Anterior cingulate cortex (tissue), 58 donors: ENCODE measurements at regions not wholly inside any gene's neighbourhood (a gene's known extent, or its start where the extent isn't known, plus 50 kb on each side); places are given as distances from the start of the nearest gene placed in this dataset.

Experiments
- DNase-seq, 58 donors: peaks; one replicate each; lab custom pipeline; 2025; lab: John Stamatoyannopoulos, UW

DNA sequence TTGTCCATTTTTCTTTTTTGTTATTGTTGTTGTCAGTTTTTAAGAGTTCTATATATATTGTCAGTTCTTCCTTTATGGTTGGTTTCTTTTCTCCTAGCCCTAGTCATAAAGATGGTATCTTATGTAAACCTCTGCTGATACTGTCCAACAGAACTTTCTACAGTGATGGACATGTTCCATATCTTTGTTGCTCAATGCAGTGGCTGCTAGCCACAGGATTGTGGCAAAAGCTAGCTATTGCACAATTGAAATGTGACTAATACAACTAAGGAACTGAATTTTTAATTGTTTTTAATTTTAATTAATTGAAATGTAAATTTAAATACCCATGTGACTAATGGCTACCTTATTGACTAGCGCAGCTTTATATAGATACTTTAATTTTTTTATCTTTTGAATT lies 411.8 kb upstream of the PTBP2 start:
- no peak for DNase-seq

DNA sequence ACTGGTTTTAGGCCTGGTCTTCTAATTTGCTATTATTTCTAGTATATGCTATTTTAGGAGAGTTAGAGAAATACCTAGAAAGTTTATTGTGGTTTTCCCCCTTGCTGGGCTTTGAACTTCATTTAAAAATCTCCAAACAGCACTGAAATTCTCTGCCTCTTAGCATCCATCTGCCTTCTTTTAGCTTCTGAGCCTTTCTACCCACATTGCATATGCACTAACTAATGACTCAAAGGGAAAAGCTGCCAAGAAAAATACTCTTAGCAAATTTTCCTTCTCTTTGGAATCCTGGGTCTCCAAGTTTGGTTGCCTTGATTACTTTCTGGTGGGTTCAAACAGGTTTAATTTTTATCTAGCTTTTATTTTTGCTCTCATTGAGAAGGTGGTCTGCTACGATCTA lies 408.4 kb upstream of the PTBP2 start:
- no peak for DNase-seq

DNA sequence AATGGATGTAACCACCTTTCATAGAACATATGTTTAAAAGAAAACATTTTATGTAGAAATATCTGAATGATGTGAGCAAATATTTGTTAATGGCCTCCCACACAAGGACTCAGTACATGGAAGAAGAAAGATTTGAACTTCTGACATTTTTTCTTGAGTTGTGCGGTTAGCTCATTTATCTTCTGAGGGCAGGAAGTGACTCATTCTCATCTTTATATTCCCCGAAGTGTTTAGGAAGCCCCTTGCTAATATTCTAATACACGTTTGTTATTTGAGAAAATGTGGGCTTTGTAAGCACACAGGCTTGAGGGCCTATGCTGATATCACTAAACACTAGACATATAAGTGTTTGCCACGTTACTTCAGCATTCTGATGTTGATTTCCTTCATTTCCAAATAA lies 392.5 kb upstream of the PTBP2 start:
- no peak for DNase-seq

DNA sequence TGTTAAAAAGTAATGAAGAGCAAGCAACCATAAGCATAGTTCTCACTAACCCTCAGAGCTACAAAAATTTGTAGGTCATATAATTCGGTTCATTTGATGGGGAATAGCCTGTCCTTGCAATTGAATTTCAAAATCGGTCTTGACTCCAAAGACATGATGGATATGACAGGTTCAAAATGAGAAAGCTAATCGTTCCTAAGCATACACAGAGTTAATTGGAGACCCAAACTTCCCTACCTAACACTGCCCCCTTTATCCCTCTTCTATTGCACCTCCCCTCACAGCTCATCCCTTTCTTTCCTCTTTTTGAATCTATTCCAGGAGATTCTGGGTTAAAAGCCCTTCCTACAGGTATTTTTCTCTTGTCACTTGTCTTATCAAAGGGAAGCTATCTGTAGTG lies 390.0 kb upstream of the PTBP2 start:
- DNase-seq: no peak

DNA sequence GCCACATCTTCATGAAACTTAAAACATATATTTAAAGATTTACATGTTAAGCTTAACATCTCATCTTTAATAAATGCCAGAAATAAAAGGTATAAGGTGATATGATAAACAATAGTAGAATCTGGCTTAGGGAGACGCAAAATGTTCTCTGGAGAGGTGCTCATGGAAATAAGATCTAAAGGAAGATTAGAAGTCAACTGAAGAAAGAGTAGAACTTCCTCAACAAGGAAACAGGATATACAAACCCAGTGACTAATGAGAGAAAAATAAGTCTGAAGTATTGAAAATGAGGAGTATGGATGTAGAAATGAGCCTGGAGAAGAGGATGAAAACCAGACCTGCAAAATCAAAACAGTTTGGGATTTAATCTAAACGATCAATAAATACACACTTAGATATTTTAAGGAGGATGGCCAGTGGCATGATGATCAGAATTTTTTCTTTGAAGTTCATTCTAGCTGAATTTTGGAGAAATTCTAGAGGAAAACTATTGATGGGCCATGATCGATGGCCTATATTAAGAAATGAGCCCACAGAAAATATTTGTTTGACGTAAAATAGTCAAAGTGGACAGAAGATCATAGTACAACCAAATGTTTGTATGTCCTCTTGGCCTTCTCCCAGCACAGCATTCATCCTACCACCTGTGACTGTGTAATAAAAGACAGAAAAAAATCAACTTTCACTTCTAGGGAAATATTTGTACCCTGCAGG lies 387.9 kb upstream of the PTBP2 start:
- no peak for DNase-seq

DNA sequence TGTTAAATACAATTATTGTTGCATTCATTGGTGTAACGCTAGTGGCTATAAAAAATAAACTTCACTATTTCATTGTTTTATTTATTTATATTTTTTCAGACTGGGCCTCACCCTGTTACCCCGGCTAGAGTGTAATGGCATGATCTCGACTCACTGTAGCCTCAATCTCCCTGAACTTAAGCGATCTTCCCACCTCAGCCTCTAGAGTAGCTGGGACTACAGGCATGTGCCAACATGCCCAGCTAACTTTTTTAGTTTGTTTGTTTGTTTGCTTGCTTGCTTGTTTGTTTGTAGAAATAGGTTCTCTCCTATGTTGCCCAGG lies 387.4 kb upstream of the PTBP2 start:
- no peak for DNase-seq

DNA sequence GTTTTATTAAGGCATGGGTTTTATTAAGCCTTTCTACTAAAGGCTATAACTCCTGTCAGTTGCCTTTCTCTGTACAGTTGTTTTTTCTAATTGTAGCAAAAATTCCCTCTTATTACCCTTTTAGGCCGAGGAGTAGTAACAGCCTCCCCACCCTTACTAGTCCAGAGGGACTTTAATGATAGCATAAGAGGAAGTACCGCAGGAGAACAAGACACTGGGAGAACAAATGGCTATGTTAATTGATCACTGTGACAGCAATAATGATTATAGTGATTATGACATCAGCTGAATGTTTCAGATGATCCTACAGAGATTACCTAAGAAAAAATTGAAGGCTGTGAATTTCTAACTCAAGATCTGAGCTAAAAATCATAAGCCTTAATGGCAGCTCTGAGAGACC lies 383.0 kb upstream of the PTBP2 start:
- no peak for DNase-seq

DNA sequence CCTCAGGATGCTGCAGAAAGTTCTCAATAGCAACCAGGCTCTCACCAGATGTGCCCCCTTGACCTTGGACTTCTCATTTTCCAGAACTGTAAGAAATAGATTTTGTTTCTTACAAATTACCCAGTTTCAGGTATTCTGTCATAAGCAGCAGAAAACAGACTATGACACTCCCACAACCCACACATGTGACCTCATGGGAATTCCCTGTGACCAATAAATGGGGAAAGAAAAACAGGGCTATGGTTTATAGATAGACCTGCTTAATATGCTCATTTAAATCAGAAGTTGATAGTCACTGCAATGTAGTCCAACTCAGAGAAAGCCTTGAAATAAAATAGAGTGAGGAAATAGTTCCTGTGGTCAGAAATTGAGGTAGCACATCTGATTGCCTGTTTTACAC lies 380.9 kb upstream of the PTBP2 start:
- DNase-seq: no peak

DNA sequence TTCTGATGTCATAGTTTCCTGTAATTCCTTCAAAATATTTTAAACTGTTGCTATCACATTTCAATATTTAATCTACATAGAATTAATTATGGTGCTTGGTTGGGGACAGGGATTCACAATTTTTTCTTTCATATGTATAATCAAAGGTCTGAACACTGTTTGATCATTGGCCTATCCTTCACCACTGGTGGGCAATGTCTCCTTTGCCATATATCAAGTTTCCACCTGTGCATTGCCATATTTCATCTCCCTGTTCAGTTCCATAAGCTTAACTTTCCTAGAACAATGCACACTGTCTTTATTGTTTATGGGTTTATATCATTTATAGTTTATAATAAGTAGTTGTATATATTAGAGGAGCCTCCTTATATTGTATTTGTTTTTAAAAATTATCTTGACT lies 374.9 kb upstream of the PTBP2 start:
- no peak for DNase-seq

DNA sequence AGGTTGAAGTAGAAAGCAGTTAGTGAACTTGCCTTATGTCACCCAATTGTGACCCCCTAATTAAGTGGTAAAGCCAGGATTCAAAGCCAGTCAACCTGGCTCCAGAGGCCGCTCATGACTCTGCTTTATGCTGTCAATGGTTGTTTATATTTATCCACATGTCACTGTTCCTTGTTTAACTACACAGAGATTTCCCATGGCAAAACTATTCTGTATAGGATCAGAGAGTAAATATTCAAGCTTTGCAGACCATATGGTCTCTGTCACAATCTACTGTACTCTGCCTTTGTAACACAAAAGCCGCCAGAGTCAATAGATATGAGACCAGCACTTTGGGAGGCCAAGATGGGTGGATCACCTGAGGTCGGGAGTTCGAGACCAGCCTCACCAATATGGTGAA lies 371.7 kb upstream of the PTBP2 start:
- no peak for DNase-seq

DNA sequence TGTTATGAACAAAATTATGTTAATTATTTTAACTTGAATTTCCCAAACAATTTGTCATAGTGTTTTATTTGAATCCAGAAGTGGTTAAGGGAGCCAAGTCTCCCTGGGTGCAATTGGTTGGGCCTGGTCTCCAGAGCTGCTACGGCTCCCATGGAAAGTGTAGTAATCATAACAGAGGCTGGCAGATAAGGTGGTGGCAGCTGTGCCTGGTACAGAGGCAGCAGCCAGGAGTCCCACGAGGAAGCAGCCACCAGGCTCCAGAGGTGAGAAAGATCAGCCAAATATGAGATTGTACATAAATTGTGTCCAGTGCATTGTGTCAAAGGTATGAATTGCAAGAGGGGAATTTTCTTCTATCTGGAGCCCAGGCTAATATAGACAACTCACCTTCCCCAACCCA lies 368.9 kb upstream of the PTBP2 start:
- no peak for DNase-seq

DNA sequence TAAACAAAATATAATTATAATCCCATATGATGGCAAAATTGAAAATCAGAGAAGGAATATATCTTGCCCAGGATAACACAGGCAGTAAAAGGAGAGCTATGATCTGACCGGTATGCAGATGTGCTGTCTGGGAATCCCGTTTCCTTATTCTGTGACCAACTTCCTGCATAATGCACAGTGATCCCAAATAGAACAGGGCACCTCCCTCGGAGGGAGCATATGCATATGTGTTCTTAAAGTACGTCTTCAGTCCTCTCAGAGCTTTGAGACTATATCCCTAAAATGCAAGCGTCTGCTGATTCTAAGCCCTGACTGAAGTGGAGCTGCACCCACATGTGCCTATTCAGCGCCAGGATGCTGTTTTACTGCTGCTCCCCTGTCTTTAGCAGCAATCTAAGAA lies 366.1 kb upstream of the PTBP2 start:
- no peak for DNase-seq

DNA sequence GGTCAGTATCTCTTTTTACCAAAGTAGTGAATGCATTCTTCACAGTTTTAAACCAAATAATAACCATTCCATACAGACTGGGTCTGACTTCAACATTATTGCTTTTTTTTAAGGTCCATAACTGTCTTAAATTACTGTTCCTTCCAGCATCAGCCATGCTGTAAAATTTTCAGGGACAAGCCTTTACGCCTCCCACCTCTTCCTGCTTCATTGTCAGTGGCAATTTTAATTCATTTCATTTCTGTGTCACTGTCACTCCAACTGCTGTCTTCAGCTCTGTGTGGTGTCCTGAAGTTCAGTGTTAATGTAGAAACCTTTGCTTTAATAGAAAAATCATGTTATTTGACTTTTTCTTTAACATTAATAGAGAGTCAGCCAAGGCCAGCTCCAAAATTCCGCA lies 365.6 kb upstream of the PTBP2 start:
- no peak for DNase-seq

DNA sequence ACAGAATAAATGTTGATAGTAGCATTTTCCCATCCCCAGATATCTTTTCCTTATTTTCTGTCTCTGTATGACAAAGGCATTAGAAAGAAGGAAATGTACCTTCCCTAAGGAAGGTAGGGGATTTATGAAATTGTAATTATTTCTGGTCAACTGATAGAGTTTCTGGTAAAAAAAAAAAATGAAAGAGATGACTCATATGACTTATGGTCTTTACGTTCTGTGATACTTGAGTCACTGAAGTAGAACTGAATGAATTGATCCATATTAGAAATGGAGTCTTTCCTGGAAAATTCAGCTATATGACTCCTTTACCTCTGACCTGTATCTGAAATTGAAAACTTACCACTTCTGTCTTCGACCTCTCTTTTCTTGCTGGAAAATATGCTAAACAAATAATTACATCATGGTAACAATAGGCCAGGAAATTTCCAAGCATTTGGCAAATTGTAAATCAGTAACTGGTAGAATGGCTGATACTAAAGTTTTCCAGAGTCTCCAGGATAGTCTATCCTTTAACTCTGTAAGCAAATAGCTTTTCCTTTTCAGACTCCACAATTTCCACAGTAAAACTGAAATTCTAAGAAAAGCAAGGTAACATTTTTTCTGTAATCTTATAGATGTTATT lies 364.3 kb upstream of the PTBP2 start:
- DNase-seq: no peak

DNA sequence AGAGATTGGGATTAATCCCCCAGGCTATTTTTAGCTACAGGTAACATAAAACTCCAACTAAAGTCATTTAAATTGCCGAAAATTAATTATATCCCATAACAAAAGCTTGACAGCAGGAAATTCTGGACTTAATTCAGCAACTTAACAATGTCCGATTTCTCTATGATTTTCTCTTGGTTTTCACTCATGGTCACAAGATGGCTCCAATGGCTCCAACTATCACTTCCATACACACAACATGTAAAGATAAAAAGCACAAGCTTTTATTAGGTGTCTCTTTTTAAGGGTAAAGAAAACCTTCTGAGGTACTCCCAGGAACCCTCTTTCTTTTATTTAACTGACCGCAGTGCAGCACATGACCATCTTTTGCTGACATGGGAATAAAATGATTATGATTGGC lies 363.5 kb upstream of the PTBP2 start:
- no peak for DNase-seq

DNA sequence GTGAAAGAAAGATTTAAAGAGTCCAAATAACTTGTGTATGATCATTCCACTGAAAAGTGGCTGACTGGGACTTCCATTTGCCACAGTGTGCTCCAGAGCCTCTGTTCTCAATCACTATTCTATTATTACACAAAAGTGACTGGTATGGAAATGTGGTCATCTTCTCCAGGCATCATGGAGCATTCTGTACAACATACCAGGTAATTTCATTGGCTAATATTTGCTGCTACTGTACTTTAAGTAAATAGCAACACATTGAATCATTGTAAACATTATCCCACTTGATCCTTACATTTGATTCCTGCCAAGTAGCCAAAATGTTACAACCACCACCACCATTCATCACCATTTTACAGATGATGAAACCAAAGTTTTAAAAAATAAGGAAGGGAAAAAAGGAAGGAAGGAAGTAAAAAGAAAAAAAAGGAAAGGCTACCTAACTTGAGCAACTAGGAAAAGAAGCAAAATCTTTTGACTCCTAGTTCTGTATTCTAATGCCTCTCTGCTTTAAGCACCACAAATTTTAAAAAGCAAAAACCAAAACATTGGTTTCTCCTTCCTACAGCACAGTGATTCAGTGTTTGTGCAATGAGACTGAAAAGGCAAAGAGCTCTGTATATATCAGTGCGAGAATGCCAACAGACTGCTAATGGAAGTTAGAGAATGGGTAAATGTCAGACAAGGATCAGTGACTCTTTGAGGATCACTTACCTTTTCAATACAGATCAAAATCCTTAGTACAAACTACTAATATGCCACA lies 361.4 kb upstream of the PTBP2 start:
- DNase-seq: no peak

DNA sequence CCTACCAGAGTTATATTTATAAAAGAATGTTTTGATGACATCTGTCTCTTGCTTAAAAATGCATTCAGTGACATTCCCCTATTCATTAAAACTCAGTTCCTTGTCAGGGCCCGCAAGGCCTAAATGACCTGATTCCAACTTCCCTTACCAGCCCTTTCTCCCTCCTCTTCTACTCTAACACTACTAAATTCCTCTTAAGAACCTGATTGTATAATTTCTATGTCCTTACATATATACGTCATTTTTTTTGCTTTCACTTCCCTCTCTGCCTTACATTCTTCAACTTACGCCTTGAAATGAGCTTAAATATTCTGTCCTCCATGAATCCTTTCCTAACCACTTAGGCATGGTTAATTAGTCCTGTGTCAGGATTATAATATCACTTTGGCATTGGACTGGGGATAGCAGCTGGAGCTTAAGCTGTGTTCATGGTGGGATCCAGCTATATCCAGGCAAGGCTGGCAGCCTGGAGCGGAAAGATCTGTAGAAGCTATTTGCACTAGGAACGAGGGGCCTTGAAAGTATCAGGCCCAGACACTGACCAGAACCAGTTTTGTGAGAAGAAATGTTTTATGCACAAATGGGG lies 360.2 kb upstream of the PTBP2 start:
- no peak for DNase-seq

DNA sequence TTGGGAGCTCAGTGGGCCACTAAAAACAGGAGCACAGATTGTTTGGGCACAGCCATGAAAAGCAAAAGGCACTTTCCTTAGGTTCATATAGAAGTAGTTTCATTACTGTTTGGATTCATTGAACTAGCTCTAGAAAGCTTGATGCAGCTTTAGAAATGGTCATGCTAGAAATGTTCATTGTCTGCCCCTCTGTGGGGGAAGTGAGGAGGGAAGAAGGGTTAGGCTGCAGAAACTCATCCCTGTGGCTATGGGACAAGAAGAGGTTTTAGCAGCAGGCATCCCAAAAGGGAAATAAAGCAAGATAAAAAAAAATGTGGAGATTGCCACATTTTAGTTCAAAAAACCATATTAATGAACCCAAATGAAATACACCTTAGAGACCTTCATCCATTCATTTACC lies 359.6 kb upstream of the PTBP2 start:
- no peak for DNase-seq

DNA sequence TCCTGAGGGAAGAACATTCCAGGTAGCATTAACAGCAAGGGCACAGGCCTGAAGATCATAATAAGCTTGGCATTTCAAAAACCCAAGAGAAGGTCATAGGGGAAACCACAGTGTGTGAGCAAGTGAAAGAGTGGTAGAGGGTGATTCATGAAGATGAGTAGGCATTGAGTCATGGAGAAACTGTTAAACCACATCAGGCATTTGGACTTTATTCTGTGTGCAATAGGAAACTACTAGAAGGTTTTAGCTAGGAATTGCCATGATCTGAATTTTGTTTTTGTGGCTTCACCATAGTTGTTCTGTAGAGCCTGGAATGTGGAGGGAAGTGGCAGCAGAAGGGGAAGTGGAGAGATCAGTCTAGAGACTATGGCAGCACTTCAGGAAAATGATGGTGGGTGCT lies 359.0 kb upstream of the PTBP2 start:
- no peak for DNase-seq

DNA sequence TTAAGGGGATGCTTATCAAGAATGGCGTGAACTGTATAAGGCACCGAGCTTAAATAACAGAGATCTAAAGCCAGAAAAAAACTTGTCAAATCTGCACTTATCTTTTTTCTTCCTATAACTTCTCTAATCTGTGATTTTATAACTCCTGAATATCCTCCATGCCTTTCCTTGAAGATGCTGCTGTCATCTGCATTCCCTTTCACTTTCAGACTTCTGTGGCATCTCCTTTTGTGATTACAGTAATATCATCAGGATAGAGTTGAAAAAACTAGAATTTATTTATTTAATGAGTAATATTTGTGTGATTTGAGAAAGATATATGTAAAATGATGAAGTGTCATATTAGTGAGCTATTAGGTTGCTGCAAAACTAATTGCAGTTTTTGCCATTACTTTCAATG lies 357.8 kb upstream of the PTBP2 start:
- no peak for DNase-seq

DNA sequence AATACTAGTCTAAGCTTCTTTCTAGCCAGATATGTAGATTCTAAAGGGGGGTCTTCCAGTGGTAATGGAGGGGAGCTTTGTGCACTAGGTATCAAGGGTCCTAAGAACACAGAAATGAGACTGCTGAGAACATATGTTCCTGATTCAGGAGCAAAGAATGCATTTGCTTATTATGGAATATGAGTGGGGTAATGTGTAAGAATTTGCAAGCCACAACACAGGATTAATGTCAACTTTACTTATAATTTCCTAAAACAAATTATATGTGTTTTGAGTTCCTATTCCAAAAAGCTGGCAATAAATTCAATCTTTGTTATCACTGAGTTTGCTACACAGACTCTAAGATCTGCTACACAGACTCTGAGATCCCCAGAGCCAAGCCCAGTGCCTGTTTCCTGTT lies 357.0 kb upstream of the PTBP2 start:
- DNase-seq: no peak

DNA sequence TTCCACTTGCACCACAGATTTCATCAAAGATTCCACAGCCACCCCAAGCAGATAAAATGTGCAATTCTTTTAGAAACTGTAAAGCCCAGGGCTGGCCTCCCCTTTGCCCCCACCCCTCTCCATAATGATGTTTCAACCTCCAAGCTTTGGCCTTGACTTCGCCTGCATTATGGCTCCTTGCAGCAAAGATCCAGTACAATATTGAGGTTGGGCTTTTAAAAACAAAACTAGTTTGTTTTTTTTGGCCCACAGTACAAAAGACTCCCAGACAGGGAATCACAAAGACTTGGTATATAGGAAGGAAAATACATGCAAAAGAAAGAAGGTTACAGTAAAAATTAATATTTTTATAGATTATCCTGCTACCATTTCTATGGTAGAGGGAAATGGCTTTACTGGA lies 356.5 kb upstream of the PTBP2 start:
- DNase-seq: no peak
